ENCODE measurements at regions not wholly inside any gene's neighbourhood (a gene's known extent, or its start where the extent isn't known, plus 50 kb on each side); places are given as distances from the start of the nearest gene placed in this dataset.
"Not testable (repeated sequence)": the region's sequence is repeated elsewhere in the genome, so short reads cannot be mapped to it uniquely, and the experiment has no call there.

DNA sequence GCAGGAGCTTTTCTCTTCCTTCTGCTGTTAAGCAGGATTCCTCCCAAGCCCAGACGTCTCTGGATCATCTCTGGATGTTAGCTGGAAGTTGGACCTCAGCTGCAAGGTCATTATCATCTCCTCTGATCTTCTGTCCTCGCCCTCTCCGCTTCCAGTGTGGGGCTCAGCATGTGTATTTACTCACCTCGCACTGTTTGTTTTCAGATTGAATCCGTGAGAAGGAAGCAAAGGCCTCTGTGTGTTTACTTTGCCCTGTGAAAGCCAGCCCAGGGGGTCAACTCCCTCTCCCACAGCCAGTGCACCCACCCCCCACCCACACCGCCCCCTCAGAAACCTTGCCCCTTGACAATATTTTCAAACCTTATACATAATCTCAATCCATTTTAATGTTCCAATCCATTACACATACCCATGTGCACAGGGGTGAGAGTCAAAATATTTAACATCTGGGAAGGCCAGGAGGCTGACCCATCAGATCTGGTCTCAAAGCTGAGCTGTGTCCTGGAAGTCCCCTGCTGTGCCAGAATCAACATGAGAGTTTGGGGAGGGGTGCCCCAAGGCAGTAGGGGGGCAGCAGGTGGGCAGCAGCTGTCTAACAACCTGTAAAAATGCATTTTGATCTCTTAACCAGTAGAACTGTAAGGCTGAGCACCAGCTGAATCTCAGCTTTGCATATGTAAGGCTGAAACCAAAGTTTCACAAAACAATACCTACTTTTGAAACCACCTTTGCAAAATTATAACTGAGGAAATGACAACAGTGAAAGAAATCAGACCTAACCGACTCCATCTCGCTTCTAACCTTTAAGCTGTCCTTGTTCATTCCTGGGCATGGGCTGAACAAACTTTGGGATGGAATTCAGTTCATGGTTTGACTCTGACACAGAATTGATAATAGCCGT is 157.9 kb downstream of the ZNF664 start:
- no peak for DNase-seq (ENCODE audit: low spot score)

- DNase-seq (ENCODE audit: low spot score) = no peak
These were observed 158.6 kb downstream of the ZNF664 start for GRCh38 chr12:124131659-124132058.

DNA sequence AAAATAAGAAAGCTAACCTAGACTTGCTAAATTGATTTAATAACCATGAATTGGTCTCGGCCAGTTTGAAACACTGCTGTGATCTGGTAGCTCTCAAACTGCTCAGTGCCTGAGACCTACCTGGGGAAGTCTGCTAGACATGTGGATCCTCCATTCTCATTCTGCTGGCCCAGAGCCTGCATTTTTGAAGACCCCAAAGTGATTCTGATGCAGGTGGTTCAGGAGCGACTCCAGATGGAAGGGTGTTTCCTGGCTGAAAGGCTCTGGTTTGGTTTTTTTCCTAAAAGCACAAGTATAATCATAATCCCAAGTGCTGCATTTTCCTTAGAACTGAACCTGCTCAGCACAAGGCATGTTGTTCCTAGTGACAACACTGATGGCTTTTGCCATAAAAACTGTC is 159.5 kb downstream of the ZNF664 start:
- DNase-seq (ENCODE audit: low spot score) = no peak

DNA sequence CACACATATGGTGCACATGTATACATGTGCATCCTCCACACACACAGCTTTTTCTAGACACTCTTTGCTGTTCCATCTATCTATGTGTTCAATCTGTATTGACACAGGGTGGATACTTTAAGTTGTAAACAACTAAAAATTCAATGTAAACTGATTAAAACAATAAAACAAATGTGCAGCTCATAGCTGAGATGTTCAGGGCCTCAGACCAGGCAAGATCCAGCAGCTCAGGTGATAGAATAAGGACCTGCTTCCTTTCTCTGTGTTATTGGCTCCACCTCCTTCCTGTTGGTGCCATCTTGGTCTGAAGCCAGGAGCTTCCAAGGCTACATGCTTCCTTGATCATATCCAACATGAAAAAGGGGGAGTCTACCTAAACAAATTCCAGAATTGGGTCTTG is 158.1 kb upstream of the RFLNA start:
- DNase-seq (ENCODE audit: low spot score) = no peak

GRCh38 chr12:124140944-124141486 is 153.9 kb upstream of the RFLNA start:
- no peak for DNase-seq (ENCODE audit: low spot score)

DNA sequence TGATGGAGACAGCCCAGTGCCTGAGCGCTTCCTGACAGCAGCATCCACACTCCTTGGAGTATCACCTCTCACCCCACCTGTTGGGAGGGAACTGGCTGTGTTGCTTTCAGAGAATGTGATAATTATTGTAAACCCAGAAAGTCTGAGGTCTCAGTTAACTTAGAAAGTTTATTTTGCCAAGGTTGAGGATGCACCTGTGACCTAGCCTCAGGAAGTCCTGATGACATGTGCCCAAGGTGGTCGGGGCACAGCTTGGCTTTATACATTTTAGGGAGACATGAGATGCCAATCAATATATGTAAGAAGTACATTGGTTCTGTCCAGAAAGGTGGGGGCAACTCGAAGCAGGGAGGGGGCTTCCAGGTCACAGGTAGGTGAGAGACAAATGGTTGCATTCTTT is 153.3 kb upstream of the RFLNA start:
- DNase-seq (ENCODE audit: low spot score) = not testable (repeated sequence)

- no peak for DNase-seq (ENCODE audit: low spot score)
These were observed 152.4 kb upstream of the RFLNA start for GRCh38 chr12:124142395-124143035.

DNA sequence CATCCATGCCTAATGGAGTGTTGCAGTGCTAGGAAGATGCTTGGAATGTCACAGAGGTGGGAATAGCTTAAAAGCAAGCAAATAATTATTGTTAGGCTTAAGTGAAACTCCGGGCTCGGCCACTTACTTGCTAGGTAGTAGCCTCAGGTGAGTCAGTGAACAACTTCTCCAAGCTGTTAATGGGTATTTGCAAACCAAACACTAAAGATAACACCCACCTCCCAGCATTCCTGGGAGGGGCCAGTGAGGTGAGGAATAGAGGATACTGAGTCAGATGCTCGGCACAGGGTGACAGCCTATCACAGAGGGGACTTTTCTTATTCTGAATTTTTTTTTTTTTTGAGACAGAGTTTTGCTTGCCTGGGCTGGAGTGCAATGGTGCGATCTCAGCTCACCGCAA is 151.2 kb upstream of the RFLNA start:
- DNase-seq (ENCODE audit: low spot score) = no peak

DNA sequence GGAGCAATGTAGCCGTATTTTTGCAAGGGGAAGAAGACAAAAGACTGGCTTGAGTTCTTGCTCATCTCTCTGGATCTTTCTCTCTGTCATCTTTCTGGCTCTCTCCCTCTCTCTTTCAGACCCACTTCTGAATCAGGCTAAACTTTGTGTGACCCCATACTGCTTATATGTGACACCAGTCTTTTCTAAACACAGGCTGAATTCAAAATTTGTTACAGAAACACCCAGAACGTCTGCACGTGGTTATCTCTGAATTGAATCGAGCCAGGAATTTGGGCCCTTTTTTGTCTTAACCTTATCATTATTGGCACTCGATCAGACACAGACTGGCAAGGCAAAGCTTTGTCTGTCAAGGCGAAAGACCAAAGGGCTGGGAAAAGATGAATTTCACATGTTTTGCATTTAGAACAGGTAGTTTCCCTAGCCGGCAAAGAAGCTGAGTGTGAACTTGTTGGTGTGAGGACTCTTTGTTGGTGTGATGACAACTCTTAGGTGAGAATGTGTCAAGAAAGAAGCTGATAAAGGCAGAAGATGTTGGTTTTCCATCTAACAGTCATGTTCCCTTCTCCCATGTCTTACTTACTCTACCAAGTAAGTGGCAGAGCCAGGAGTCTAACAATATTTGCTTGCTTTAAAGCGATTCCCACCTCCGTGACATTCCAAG is 150.2 kb upstream of the RFLNA start:
- DNase-seq (ENCODE audit: low spot score) = no peak

GRCh38 chr12:124147027-124147426 is 147.9 kb upstream of the RFLNA start:
- DNase-seq (ENCODE audit: low spot score) = no peak

DNA sequence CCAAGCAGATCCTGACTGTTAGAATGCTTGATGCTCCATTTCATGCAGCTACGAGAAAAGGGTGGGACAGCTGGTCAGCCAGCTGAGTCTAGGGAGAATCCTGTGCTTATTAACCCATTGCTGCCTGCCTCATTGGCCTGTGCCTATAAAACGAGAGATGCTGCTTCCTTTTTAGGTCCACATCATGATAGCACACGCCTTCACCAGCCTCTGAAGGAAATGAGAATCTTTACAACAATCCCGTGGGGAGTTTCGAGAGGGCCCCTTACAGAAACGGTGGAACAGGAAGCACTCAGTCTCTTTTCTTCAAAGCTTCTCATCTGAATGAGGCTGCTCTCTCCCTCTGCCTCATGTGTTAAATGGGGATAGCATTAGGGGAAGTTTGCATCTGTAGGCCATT is 147.3 kb upstream of the RFLNA start:
- DNase-seq (ENCODE audit: low spot score) = no peak

- no peak for DNase-seq (ENCODE audit: low spot score)
These were observed 146.2 kb upstream of the RFLNA start for GRCh38 chr12:124148481-124149273.

DNA sequence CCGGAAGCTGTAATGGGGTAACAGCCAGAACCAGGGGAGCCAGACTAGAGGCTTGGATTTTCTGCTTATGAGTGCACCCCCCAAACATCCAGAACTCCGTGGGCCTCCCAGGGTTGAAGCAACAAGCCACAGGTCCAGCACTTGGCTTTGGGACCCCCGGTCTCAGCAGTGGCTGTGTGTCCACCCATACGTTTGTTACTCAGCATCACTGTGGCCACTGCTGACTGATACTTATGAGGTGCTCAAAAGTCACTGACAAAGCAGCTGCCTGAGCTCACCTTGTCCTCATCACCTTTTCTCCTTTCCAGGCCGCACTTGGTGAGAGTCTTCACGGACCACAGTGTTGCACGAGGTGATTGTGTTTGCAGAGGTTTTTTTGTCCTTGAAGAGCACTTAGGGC is 145.6 kb upstream of the RFLNA start:
- no peak for DNase-seq (ENCODE audit: low spot score)

DNA sequence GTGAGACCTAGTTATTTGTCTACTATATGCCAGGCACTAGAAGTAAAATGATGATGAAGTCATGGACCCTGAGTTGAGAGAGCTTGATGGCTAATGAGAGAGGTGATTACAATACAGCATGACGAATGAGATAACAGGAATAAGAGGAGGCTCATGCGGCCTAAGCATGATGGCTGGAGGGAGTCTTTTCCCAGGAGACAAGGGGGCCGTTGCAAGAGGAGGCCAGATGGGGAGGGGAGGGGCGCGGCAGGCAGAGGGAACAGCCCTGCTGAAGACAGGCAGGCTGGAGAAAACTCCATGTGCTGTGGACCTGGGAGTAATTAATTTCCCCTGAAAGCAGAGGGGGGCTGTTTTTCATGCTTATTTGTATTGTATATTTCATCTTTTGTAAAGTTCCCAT is 144.7 kb upstream of the RFLNA start:
- no peak for DNase-seq (ENCODE audit: low spot score)

DNA sequence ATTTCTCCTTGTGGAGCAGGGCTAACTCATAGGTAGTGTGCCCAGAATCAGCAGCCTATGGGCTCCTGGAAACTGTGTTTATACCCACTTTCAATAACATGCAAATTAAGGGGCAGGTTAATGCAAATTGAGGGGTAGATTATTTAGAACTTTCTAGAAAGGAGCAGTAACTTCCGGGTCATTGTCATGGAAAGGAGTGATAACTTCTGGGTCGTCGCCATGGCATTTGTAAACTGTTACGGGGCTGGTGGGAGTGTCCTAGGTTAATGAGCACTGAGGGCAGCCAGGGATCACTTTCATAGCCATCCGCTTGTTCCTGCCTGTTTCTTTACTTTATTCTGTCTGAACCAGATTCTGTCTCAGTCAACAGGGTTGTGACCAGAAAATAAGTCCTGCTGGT is 143.3 kb upstream of the RFLNA start:
- no peak for DNase-seq (ENCODE audit: low spot score)

DNA sequence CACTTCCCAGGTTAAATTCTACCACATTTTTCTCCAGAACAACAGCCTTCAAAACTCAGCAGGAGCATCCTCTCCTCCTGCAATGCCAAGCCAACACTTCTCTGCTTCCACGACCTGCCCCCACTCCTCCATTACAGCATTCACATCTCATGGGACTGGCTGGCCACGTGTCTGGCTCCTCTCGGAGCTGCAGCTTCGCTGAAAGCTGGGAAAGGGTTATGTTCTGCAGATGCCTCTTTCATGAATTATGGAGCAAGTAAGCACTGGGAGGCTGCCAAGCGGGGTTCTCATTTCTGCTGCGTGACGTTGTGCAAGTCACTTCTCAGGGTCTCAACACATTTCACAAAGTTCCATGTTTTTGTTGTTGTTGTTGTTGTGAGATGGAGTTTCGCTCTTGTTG is 142.2 kb upstream of the RFLNA start:
- DNase-seq (ENCODE audit: low spot score) = no peak

- DNase-seq (ENCODE audit: low spot score) = no peak
These were observed 141.5 kb upstream of the RFLNA start for GRCh38 chr12:124153392-124153791.

DNA sequence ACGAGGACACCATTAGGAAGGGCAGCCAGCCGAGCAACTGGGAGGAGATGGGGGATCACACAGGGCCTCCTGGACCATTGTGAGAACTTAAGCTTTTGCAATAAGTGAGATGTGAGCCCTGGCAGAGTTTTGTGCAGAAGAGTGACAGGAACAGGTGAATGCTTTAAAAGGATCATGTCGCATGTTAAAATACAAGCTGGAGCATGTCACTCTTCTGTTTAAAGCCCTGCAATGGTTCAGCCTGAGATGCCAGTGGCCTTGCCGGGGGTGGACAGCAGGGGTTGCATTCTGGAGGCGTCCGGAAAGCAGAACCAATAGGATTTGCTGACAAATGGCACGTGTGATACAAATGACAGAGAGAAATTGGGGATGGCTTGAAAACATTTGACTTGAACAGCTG is 137.5 kb upstream of the RFLNA start:
- DNase-seq (ENCODE audit: low spot score) = no peak

DNA sequence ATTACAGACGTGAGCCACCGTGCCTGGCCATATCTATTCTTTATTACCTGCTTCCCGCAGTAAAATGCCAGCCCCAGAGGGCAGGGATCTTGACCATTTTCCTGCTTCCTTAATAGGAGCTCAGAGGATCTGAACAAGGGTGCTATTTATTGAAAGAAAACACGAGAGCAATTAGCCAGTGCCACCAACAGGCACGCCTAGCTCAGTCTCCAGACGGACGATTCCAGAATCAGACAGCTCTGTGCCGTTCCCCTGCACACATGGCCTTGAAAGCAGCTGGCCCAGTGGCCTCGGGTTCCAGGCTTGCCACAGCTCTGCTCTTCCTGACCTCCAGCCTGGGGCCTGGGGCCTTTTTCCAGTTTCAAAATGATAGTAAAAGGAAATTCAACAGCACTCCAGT is 135.2 kb upstream of the RFLNA start:
- peak; percentile 57 for DNase-seq (ENCODE audit: low spot score)

DNA sequence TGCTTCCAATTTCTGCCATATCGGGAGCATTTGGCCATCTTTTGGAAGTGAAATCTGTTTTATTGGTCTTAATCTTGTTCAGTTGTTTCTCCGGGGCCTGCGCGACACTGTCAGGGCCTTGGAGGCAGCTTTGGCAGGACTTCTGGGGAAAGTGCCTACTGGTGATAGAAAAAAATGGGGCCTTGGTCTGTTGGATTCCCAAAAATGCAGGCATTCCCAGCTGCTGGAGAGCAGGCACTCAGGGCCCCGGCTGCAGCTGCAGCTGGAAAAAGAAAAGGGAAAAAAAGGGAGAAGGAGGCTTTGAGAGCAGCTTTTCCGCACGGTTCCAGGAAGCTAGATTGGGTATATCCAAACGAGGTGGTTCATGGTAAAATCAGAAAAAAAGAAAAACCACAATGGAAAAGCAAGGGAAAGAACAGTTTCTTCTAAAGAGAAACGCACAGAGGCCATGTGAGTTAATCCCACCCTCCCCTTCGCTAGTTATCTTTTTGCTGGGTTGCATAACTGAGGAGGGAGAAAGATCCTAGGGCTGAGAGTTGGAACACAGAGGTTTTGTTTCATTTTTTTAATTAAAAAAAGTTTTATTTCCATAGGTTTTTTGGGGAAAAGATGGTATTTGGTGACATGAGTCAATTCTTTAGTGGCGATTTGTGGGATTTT is 134.7 kb upstream of the RFLNA start:
- no peak for DNase-seq (ENCODE audit: low spot score)

DNA sequence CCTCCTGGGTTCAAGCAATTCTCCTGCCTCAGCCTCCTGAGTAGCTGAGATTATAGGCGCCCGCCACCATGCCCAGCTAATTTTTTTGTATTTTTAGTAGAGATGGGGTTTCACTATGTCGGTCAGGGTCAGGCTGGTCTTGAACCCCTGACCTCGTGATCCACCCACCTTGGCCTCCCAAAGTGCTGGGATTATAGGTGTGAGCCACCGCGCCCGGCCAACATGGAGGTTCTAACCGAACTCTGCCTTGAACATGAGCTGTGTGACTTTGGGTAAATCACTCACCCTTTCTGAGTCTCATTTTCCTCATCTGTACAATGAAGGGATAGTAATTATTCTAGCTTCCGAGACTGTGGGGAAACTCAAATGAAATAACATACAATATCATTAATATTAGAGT is 133.5 kb upstream of the RFLNA start:
- DNase-seq (ENCODE audit: low spot score) = not testable (repeated sequence)

Measured in COLO829 (cell line).